Stimulated activated CD4-positive, alpha-beta T cell treated with anti-CD3 and anti-CD28 coated beads, Interleukin-12 subunit alpha, Interleukin-12 subunit beta, amount 100 ng/mL, for 48 hours (primary cell): ENCODE measurements at regions not wholly inside any gene's neighbourhood (a gene's known extent, or its start where the extent isn't known, plus 50 kb on each side); places are given as distances from the start of the nearest gene placed in this dataset.
"Not testable (repeated sequence)": the region's sequence is repeated elsewhere in the genome, so short reads cannot be mapped to it uniquely, and the experiment has no call there.

ENCODE experiments used
- DNase-seq, 3 donors: peaks; one replicate each; pipeline ENCODE4 v3.0.0-alpha.2; 2020; ENCODE audit warnings: low read depth in 2 of 3, low spot score in 1 of 3

GRCh38 chr4:177494791-177495190 is 52.6 kb upstream of the AGA start:
- no peak for DNase-seq

- not testable (repeated sequence) for DNase-seq
Measured at GRCh38 chr4:177495626-177496025, 53.4 kb upstream of the AGA start.

GRCh38 chr4:177499537-177499936 is 57.3 kb upstream of the AGA start:
- no peak for DNase-seq

- no peak for DNase-seq
Measured at GRCh38 chr4:177505171-177505615, 63.0 kb upstream of the AGA start.

GRCh38 chr4:177508662-177509061 is 66.4 kb upstream of the AGA start:
- no peak for DNase-seq

- no peak for DNase-seq
Measured at GRCh38 chr4:177509226-177509745, 67.0 kb upstream of the AGA start.

GRCh38 chr4:177511611-177512010 is 69.4 kb upstream of the AGA start:
- no peak for DNase-seq

- DNase-seq = no peak
Measured at GRCh38 chr4:177512646-177513045, 70.4 kb upstream of the AGA start.

- no peak for DNase-seq
Measured at GRCh38 chr4:177517862-177518261, 75.6 kb upstream of the AGA start.

- no peak for DNase-seq
Measured at GRCh38 chr4:177519481-177520260, 77.4 kb upstream of the AGA start.

GRCh38 chr4:177528620-177529019 is 86.4 kb upstream of the AGA start:
- DNase-seq = no peak

GRCh38 chr4:177530561-177530960 is 88.3 kb upstream of the AGA start:
- DNase-seq = no peak

GRCh38 chr4:177532358-177532757 is 90.1 kb upstream of the AGA start:
- DNase-seq = no peak

GRCh38 chr4:177534841-177535240 is 92.6 kb upstream of the AGA start:
- not testable (repeated sequence) for DNase-seq

GRCh38 chr4:177546745-177547144 is 104.5 kb upstream of the AGA start:
- DNase-seq = no peak

- no peak for DNase-seq
Measured at GRCh38 chr4:177547985-177548384, 105.7 kb upstream of the AGA start.

GRCh38 chr4:177555007-177555574 is 112.9 kb upstream of the AGA start:
- DNase-seq = peak in 1 of 3 donors; percentile 32

GRCh38 chr4:177557416-177557815 is 115.2 kb upstream of the AGA start:
- DNase-seq = no peak

GRCh38 chr4:177558995-177559394 is 116.8 kb upstream of the AGA start:
- no peak for DNase-seq

GRCh38 chr4:177562163-177562562 is 119.9 kb upstream of the AGA start:
- no peak for DNase-seq

- no peak for DNase-seq
Measured at GRCh38 chr4:177562859-177563258, 120.6 kb upstream of the AGA start.

GRCh38 chr4:177566691-177567090 is 124.5 kb upstream of the AGA start:
- DNase-seq = no peak

- DNase-seq = no peak
Measured at GRCh38 chr4:177568931-177569330, 126.7 kb upstream of the AGA start.
